ENCODE measurements at regions not wholly inside any gene's neighbourhood (a gene's known extent, or its start where the extent isn't known, plus 50 kb on each side); places are given as distances from the start of the nearest gene placed in this dataset.

GRCh38 chr2:142650601-142651000 is 226.9 kb upstream of the KYNU start:
- TF ChIP-seq EZH2 (IDR thresholded peaks at IDR 0.05; ENCODE audit: low read length, missing control alignments) (no peak), CTCF (conservative IDR thresholded peaks at IDR 0.05 in 1 of 2, IDR thresholded peaks at IDR 0.05 in 1 of 2; ENCODE audit: low read depth in 1 of 2, low read length in 2 of 2) (no peak)
